ENCODE measurements at regions not wholly inside any gene's neighbourhood (a gene's known extent, or its start where the extent isn't known, plus 50 kb on each side); places are given as distances from the start of the nearest gene placed in this dataset.

DNA sequence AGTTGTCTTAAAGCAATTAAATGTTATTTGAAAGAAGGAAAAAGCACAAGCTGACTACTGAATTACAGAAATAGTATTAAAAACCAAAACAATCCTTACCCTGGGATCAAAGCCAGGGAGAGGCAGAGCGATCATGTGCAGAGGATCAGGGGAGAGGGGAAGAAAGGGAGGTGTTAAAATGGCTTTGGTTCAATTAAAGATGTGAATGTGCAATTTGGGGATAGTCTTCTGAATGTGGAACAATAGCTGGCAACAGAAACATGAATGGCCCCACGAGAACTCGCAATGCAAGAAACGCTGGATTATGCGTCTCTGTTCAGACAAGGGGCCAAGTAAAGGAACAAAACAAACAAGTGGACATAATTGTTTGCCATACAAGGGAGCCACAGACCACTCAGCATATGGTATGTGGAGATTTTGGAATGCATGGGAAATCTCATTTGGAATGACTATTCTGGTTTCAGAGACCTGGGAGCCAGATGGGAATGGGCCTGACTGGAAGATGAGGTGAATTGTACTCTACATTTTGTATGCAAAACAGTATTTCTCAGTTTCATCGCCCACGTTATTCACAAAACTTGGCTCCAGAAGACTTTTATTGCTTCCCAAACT lies 155.4 kb downstream of the SLC4A3 start:
- no peaks in the 10 kb centered on the region for H3K4me1 ChIP-seq (ENCODE audit: control insufficient read depth, insufficient read depth, low read length)
- H3K9me3 ChIP-seq (ENCODE audit: control insufficient read depth, insufficient read depth, low read depth, low read length): no peaks in the 10 kb centered on the region
- no peak overlapping the region for H3K27ac ChIP-seq (ENCODE audit: extremely low read depth, low read depth, low read length)
- H3K36me3 ChIP-seq (ENCODE audit: control insufficient read depth in 2 of 2, insufficient read depth in 1 of 2, low read length in 2 of 2): no peaks in the 10 kb centered on the region
- ChIA-PET CTCF (interaction anchor here (1.0 kb wide), 1 partner anchor 177 kb away, joined by 3 read pairs; no protein-coding TSS in a partner anchor), POLR2A (no interaction called here)
- TF ChIP-seq, protein P1, sequence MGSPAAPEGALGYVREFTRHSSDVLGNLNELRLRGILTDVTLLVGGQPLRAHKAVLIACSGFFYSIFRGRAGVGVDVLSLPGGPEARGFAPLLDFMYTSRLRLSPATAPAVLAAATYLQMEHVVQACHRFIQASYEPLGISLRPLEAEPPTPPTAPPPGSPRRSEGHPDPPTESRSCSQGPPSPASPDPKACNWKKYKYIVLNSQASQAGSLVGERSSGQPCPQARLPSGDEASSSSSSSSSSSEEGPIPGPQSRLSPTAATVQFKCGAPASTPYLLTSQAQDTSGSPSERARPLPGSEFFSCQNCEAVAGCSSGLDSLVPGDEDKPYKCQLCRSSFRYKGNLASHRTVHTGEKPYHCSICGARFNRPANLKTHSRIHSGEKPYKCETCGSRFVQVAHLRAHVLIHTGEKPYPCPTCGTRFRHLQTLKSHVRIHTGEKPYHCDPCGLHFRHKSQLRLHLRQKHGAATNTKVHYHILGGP (tag by site-specific recombination; IDR thresholded peaks at IDR 0.05): no peak
- H3K4me3 ChIP-seq (ENCODE audit: low read depth, low read length): no peak overlapping the region

DNA sequence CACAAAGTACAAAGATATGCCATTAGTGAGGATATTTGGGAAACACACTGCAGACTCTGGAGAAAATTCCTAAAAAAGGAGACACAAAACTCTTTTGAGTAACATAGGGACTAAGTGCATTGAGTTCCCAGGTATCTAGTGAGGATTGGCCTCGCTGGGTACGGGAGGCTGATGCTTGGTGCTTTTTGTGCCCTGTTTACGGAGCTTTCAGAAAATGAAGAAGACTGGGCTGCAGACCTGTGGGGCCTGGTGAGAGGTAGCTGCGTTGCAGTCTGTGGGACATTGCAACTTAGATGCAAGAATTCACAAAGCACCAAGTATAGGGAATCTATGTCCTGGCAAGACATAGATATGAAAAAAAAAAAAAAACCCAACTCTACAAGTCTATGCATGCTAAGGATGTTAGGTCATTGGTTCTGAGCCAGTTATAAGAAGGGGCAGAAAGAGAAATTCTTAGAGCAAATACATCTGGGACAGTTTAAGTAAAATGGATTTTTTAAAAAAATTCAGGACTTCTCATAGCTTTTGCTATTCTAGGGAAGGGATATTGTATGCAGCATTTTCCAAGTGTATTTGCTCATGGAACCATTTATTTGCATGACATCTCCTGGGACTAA lies 156.0 kb downstream of the SLC4A3 start:
- CTCF ChIA-PET: no interaction called here
- Histone ChIP-seq H3K4me3 (ENCODE audit: low read depth, low read length) (no peak overlapping the region), H3K27ac (ENCODE audit: extremely low read depth, low read depth, low read length) (no peak overlapping the region), H3K36me3 (ENCODE audit: control insufficient read depth in 2 of 2, insufficient read depth in 1 of 2, low read length in 2 of 2) (no peaks in the 10 kb centered on the region), H3K9me3 (ENCODE audit: control insufficient read depth, insufficient read depth, low read depth, low read length) (no peaks in the 10 kb centered on the region), H3K4me1 (ENCODE audit: control insufficient read depth, insufficient read depth, low read length) (no peaks in the 10 kb centered on the region)
- POLR2A ChIA-PET: no interaction called here
- TF ChIP-seq, protein P2, sequence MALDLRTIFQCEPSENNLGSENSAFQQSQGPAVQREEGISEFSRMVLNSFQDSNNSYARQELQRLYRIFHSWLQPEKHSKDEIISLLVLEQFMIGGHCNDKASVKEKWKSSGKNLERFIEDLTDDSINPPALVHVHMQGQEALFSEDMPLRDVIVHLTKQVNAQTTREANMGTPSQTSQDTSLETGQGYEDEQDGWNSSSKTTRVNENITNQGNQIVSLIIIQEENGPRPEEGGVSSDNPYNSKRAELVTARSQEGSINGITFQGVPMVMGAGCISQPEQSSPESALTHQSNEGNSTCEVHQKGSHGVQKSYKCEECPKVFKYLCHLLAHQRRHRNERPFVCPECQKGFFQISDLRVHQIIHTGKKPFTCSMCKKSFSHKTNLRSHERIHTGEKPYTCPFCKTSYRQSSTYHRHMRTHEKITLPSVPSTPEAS (tag by site-specific recombination; IDR thresholded peaks at IDR 0.05): no peak
- TF ChIP-seq ZNF132 (tag by site-specific recombination; IDR thresholded peaks at IDR 0.05; ENCODE audit: borderline replicate concordance) (no peak), ZNF837 (tag by site-specific recombination; IDR thresholded peaks at IDR 0.05) (no peak)

DNA sequence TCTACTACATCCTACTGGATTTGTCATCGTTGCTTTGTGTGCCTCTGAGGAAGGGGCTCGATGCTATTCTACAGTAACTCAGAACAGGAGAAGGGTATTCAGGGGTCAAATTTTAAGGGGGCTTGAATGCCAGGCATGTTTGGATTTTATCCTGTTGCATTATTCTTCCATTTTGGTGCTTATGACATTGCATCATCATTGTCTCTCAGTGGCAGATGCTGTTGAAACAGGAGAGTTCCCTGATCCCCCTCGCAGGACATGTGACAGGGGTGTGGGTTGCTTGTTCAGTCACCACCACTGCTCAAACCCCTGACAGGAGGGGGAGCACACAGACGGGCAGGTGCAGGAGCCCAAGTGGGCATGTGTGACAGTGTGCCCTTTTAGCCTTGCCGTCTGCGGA lies 156.7 kb downstream of the SLC4A3 start:
- no peak overlapping the region for H3K27ac ChIP-seq (ENCODE audit: extremely low read depth, low read depth, low read length)
- H3K4me1 ChIP-seq (ENCODE audit: control insufficient read depth, insufficient read depth, low read length): no peaks in the 10 kb centered on the region
- no peak for TF ChIP-seq ZNF248 (tag by site-specific recombination; IDR thresholded peaks at IDR 0.05)
- H3K36me3 ChIP-seq (ENCODE audit: control insufficient read depth in 2 of 2, insufficient read depth in 1 of 2, low read length in 2 of 2): no peaks in the 10 kb centered on the region
- no peak overlapping the region for H3K4me3 ChIP-seq (ENCODE audit: low read depth, low read length)
- POLR2A ChIA-PET: no interaction called here
- CTCF ChIA-PET: no interaction called here
- H3K9me3 ChIP-seq (ENCODE audit: control insufficient read depth, insufficient read depth, low read depth, low read length): no peaks in the 10 kb centered on the region

DNA sequence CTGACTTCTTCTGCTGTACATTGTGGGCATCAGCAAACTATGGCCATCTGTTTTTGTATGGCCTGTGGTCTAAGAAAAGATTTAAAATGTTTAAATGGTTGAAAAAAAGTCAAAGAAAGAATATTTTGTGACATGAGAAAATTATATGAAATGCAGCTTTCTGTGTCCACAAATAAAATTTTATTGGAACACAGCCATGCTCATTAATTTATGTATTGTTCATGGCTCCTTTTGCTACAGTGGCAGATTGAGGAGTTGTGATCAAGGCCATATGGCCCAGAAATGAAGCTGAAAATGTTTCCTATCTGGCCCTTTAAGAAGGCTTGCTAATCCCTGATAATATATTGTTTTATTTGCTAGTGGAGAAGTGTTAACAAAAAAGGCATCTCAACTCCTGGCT lies 162.0 kb downstream of the SLC4A3 start:
- Histone ChIP-seq H3K27ac (ENCODE audit: extremely low read depth, low read depth, low read length) (no peak overlapping the region), H3K9me3 (ENCODE audit: control insufficient read depth, insufficient read depth, low read depth, low read length) (no peaks in the 10 kb centered on the region), H3K4me3 (ENCODE audit: low read depth, low read length) (no peak overlapping the region), H3K4me1 (ENCODE audit: control insufficient read depth, insufficient read depth, low read length) (no peaks in the 10 kb centered on the region), H3K36me3 (ENCODE audit: control insufficient read depth in 2 of 2, insufficient read depth in 1 of 2, low read length in 2 of 2) (no peaks in the 10 kb centered on the region)
- ChIA-PET POLR2A (no interaction called here), CTCF (no interaction called here)
- TF ChIP-seq ZNF785 (tag by site-specific recombination; IDR thresholded peaks at IDR 0.05) (no peak), ZNF561 (tag by site-specific recombination; IDR thresholded peaks at IDR 0.05; ENCODE audit: borderline replicate concordance) (no peak), KLF10 (tag by site-specific recombination; IDR thresholded peaks at IDR 0.05) (no peak), ZNF623 (tag by site-specific recombination; IDR thresholded peaks at IDR 0.05) (no peak), ZNF660 (tag by site-specific recombination; IDR thresholded peaks at IDR 0.05) (no peak), GLI4 (tag by site-specific recombination; IDR thresholded peaks at IDR 0.05) (no peak), ZNF426 (tag by site-specific recombination; IDR thresholded peaks at IDR 0.05) (no peak), ZNF157 (tag by site-specific recombination; IDR thresholded peaks at IDR 0.05) (no peak), MZF1 (tag by site-specific recombination; IDR thresholded peaks at IDR 0.05; ENCODE audit: borderline replicate concordance) (no peak), ZBTB20 (tag by site-specific recombination; IDR thresholded peaks at IDR 0.05) (no peak), ZNF292 (tag by site-specific recombination; IDR thresholded peaks at IDR 0.05; ENCODE audit: borderline replicate concordance, low read depth) (no peak), OVOL3 (tag by site-specific recombination; IDR thresholded peaks at IDR 0.05) (no peak), ZNF112 (tag by site-specific recombination; IDR thresholded peaks at IDR 0.05) (no peak), GFI1B (tag by site-specific recombination; IDR thresholded peaks at IDR 0.05) (no peak), ZNF274 (IDR thresholded peaks at IDR 0.05; ENCODE audit: low read length) (no peak), ZNF274 (tag by site-specific recombination; IDR thresholded peaks at IDR 0.05; ENCODE audit: borderline replicate concordance) (no peak), ZBTB8A (tag by site-specific recombination; IDR thresholded peaks at IDR 0.05) (no peak)
- TF ChIP-seq, protein P3, sequence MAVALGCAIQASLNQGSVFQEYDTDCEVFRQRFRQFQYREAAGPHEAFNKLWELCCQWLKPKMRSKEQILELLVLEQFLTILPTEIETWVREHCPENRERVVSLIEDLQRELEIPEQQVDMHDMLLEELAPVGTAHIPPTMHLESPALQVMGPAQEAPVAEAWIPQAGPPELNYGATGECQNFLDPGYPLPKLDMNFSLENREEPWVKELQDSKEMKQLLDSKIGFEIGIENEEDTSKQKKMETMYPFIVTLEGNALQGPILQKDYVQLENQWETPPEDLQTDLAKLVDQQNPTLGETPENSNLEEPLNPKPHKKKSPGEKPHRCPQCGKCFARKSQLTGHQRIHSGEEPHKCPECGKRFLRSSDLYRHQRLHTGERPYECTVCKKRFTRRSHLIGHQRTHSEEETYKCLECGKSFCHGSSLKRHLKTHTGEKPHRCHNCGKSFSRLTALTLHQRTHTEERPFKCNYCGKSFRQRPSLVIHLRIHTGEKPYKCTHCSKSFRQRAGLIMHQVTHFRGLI (tag by site-specific recombination; IDR thresholded peaks at IDR 0.05): no peak
- TF ChIP-seq, protein P4, sequence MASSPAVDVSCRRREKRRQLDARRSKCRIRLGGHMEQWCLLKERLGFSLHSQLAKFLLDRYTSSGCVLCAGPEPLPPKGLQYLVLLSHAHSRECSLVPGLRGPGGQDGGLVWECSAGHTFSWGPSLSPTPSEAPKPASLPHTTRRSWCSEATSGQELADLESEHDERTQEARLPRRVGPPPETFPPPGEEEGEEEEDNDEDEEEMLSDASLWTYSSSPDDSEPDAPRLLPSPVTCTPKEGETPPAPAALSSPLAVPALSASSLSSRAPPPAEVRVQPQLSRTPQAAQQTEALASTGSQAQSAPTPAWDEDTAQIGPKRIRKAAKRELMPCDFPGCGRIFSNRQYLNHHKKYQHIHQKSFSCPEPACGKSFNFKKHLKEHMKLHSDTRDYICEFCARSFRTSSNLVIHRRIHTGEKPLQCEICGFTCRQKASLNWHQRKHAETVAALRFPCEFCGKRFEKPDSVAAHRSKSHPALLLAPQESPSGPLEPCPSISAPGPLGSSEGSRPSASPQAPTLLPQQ (tag by site-specific recombination; IDR thresholded peaks at IDR 0.05): no peak
